SK-N-SH treated with all-trans-retinoic acid at 6 μM for 48 hours (cell line): ENCODE measurements at regions not wholly inside any gene's neighbourhood (a gene's known extent, or its start where the extent isn't known, plus 50 kb on each side); places are given as distances from the start of the nearest gene placed in this dataset.
"Not testable (repeated sequence)": the region's sequence is repeated elsewhere in the genome, so short reads cannot be mapped to it uniquely, and the experiment has no call there.

Experiments
- ARNTL ChIP-seq: fragments of 450-650 bp; formaldehyde crosslinking; IDR thresholded peaks from 2 replicates; pipeline ENCODE4 v1.5.0; 2020; ENCODE audit warnings: low read depth, mild to moderate bottlenecking, moderate library complexity, borderline replicate concordance
- BACH2 ChIP-seq: fragments of 250-450 bp; sonication (Bioruptor Pico); IDR thresholded peaks from 2 replicates; pipeline ENCODE4 v1.9.0; 2021; ENCODE audit warnings: mild to moderate bottlenecking, borderline replicate concordance
- SNAI2 ChIP-seq: fragments of 250-450 bp; sonication (Bioruptor Pico); IDR thresholded peaks from 2 replicates; pipeline ENCODE4 v1.5.0; 2020; ENCODE audit warnings: mild to moderate bottlenecking, moderate library complexity
- TCF4 ChIP-seq: fragments of 250-450 bp; sonication (Bioruptor Pico); IDR thresholded peaks from 2 replicates; pipeline ENCODE4 v1.8.0; 2021; ENCODE audit warnings: mild to moderate bottlenecking, moderate library complexity, borderline replicate concordance
- ZFP3 ChIP-seq: fragments of 250-450 bp; sonication (Bioruptor Pico); IDR thresholded peaks from 2 replicates; pipeline ENCODE4 v1.5.0; 2020; ENCODE audit warnings: mild to moderate bottlenecking, moderate library complexity
- ZFP30 ChIP-seq: fragments of 450-650 bp; formaldehyde crosslinking; IDR thresholded peaks from 2 replicates; pipeline ENCODE4 v1.5.0; 2022; ENCODE audit warnings: mild to moderate bottlenecking, moderate library complexity
- ZNF565 ChIP-seq: fragments of 450-650 bp; formaldehyde crosslinking; conservative IDR thresholded peaks from 2 replicates; pipeline ENCODE4 v1.5.0; 2020; ENCODE audit warnings: low read depth, mild to moderate bottlenecking, moderate library complexity
- ZNF70 ChIP-seq: fragments of 450-650 bp; formaldehyde crosslinking; IDR thresholded peaks from 2 replicates; pipeline ENCODE4 v1.5.0; 2020; ENCODE audit warnings: mild to moderate bottlenecking, moderate library complexity
- TF ChIP-seq, protein P1 (sequence below): fragments of 250-450 bp; sonication (Bioruptor Pico); IDR thresholded peaks from 2 replicates; pipeline ENCODE4 v1.8.0; 2021; ENCODE audit warnings: low read depth, mild to moderate bottlenecking, moderate library complexity, borderline replicate concordance
- TF ChIP-seq, protein P2 (sequence below): fragments of 250-450 bp; sonication (Bioruptor Pico); IDR thresholded peaks from 2 replicates; pipeline ENCODE4 v1.5.1; 2020; ENCODE audit warnings: low read depth, mild to moderate bottlenecking, moderate library complexity
- TF ChIP-seq, protein P3 (sequence below): fragments of 250-450 bp; sonication (Bioruptor Pico); IDR thresholded peaks from 2 replicates; pipeline ENCODE4 v1.5.0; 2020; ENCODE audit warnings: mild to moderate bottlenecking, moderate library complexity
- TF ChIP-seq, protein P4 (sequence below): fragments of 250-450 bp; sonication (Bioruptor Pico); IDR thresholded peaks from 2 replicates; pipeline ENCODE4 v1.8.0; 2020; ENCODE audit warnings: mild to moderate bottlenecking, moderate library complexity, borderline replicate concordance

DNA sequence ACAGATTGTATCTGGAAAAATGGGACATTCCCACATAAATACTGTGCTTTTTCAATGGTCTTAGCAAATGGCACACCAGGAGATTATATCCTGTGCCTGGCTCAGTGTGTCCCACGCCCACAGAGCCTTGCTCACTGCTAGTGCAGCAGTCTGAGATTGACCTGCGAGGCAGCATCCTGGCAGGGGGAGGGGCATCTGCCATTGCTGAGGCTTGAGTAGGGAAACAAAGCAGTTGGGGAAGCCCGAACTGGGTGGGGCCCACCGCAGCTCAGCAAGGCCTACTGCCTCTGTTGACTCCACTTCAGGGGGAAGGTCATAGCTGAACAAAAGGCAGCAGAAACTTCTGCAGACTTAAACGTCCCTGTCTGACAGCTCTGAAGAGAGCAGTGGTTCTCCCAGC, 258.7 kb downstream of the LRRC70 start:
- TF ChIP-seq ARNTL; ZNF565 (CRISPR knock-in tag); TCF4 (CRISPR knock-in tag); ZNF70 (CRISPR knock-in tag); BACH2 (CRISPR knock-in tag); ZFP3 (CRISPR knock-in tag); ZFP30 (CRISPR knock-in tag); SNAI2: not testable (repeated sequence)
- TF ChIP-seq, protein P1, sequence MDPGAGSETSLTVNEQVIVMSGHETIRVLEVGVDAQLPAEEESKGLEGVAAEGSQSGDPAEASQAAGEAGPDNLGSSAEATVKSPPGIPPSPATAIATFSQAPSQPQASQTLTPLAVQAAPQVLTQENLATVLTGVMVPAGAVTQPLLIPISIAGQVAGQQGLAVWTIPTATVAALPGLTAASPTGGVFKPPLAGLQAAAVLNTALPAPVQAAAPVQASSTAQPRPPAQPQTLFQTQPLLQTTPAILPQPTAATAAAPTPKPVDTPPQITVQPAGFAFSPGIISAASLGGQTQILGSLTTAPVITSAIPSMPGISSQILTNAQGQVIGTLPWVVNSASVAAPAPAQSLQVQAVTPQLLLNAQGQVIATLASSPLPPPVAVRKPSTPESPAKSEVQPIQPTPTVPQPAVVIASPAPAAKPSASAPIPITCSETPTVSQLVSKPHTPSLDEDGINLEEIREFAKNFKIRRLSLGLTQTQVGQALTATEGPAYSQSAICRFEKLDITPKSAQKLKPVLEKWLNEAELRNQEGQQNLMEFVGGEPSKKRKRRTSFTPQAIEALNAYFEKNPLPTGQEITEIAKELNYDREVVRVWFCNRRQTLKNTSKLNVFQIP (CRISPR knock-in tag) = not testable (repeated sequence)
- TF ChIP-seq, protein P2, sequence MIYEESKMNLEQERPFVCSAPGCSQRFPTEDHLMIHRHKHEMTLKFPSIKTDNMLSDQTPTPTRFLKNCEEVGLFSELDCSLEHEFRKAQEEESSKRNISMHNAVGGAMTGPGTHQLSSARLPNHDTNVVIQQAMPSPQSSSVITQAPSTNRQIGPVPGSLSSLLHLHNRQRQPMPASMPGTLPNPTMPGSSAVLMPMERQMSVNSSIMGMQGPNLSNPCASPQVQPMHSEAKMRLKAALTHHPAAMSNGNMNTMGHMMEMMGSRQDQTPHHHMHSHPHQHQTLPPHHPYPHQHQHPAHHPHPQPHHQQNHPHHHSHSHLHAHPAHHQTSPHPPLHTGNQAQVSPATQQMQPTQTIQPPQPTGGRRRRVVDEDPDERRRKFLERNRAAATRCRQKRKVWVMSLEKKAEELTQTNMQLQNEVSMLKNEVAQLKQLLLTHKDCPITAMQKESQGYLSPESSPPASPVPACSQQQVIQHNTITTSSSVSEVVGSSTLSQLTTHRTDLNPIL = not testable (repeated sequence)
- TF ChIP-seq, protein P3, sequence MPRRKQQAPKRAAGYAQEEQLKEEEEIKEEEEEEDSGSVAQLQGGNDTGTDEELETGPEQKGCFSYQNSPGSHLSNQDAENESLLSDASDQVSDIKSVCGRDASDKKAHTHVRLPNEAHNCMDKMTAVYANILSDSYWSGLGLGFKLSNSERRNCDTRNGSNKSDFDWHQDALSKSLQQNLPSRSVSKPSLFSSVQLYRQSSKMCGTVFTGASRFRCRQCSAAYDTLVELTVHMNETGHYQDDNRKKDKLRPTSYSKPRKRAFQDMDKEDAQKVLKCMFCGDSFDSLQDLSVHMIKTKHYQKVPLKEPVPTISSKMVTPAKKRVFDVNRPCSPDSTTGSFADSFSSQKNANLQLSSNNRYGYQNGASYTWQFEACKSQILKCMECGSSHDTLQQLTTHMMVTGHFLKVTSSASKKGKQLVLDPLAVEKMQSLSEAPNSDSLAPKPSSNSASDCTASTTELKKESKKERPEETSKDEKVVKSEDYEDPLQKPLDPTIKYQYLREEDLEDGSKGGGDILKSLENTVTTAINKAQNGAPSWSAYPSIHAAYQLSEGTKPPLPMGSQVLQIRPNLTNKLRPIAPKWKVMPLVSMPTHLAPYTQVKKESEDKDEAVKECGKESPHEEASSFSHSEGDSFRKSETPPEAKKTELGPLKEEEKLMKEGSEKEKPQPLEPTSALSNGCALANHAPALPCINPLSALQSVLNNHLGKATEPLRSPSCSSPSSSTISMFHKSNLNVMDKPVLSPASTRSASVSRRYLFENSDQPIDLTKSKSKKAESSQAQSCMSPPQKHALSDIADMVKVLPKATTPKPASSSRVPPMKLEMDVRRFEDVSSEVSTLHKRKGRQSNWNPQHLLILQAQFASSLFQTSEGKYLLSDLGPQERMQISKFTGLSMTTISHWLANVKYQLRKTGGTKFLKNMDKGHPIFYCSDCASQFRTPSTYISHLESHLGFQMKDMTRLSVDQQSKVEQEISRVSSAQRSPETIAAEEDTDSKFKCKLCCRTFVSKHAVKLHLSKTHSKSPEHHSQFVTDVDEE = not testable (repeated sequence)
- TF ChIP-seq, protein P4, sequence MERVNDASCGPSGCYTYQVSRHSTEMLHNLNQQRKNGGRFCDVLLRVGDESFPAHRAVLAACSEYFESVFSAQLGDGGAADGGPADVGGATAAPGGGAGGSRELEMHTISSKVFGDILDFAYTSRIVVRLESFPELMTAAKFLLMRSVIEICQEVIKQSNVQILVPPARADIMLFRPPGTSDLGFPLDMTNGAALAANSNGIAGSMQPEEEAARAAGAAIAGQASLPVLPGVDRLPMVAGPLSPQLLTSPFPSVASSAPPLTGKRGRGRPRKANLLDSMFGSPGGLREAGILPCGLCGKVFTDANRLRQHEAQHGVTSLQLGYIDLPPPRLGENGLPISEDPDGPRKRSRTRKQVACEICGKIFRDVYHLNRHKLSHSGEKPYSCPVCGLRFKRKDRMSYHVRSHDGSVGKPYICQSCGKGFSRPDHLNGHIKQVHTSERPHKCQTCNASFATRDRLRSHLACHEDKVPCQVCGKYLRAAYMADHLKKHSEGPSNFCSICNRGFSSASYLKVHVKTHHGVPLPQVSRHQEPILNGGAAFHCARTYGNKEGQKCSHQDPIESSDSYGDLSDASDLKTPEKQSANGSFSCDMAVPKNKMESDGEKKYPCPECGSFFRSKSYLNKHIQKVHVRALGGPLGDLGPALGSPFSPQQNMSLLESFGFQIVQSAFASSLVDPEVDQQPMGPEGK (CRISPR knock-in tag) = not testable (repeated sequence)
